ENCODE measurements at regions not wholly inside any gene's neighbourhood (a gene's known extent, or its start where the extent isn't known, plus 50 kb on each side); places are given as distances from the start of the nearest gene placed in this dataset.

DNA sequence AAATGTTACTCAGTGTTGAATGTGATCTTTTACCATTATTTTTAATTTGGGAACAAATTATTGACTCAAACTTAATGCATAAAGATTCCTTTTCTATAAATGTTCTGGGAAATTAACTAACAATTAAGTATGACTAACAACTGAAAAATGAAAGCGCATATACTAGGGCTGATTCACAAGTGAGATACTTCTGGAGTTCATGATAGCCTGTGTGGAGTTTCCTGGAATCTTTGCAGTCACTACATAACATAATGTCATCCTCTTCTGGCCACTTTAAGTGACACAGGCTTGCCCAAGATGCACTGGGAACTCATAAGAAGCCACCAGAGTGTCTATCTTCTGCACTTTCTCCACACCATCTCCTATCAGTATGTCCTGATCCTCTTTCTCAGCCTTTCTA lies 450.3 kb upstream of the CDH11 start:
- TF ChIP-seq EZH2 (IDR thresholded peaks at IDR 0.05) (no peak), POLR2AphosphoS5 (IDR thresholded peaks at IDR 0.05; ENCODE audit: borderline replicate concordance, low read depth, low read length) (no peak)
